ENCODE measurements at regions not wholly inside any gene's neighbourhood (a gene's known extent, or its start where the extent isn't known, plus 50 kb on each side); places are given as distances from the start of the nearest gene placed in this dataset.
"Not testable (repeated sequence)": the region's sequence is repeated elsewhere in the genome, so short reads cannot be mapped to it uniquely, and the experiment has no call there.

DNA sequence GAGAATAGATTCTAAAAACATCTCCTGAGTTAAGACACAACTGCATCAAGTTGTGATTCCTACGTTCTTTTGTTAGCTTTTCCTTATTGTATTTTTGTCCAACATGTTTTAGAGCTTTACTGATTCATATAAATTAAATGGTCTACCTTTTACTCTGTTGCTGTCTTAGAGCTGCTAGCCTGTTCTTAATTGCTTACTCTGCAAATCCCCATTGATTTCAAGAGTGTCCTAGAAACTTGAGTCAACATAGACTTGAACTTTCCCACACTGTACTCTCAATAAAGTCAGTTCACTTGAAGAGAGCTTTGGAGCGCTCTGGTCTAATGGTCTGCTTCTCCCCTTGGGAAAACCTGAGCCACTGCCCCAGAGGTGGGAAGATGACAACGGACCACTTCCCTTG, 343.9 kb downstream of the CCER1 start:
- no peak for DNase-seq (ENCODE audit: low read depth)

DNA sequence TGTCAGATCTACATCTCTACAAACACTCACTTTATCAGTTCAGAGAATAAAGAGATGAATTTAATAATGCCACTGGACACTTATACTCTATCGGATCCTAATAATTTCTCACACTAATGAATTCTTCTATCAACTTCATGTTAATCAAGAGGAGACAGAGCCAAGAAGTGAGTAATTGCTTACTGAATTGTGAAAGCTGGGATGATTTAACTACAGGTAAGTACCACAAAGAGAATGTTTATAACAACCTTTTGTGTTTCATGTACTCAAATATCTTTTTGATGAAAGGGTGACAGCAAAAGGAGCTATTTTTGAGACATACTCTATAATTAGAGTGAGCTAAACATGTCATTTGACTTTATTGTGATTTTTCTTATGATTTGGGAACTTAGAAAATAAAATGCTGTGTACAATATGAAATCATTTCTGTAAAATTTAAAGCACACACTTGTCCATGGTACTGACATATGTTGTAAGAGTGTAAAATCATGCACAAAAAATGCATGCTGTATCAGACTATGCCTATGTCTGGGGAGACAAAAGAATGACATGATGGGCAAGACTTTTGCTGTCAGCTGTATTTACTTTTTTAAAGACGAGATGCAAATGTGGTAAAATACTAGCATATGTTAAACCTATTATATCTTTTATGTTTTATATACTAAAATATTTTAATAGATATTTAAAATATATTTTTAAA, 361.2 kb downstream of the CCER1 start:
- no peak for DNase-seq (ENCODE audit: low read depth)

DNA sequence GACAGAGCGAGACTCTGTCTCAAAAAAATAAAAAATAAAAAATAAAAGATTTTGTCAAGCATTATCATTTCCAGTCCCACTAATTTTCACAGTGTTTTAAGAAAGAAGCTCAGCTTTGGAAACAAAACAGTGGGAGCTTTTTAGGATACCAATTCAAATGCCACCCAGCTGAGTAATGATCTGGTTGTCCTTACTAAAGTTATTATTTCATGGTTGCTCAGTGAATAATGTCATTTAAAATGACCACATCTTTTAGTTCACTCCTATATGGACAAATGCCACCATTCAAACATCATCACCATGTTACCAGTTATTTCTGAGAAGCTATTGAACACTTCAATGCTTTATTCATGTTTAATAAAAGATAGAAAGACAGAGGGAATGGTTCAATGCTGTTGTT, 365.0 kb downstream of the CCER1 start:
- DNase-seq (ENCODE audit: low read depth), result no peak

DNA sequence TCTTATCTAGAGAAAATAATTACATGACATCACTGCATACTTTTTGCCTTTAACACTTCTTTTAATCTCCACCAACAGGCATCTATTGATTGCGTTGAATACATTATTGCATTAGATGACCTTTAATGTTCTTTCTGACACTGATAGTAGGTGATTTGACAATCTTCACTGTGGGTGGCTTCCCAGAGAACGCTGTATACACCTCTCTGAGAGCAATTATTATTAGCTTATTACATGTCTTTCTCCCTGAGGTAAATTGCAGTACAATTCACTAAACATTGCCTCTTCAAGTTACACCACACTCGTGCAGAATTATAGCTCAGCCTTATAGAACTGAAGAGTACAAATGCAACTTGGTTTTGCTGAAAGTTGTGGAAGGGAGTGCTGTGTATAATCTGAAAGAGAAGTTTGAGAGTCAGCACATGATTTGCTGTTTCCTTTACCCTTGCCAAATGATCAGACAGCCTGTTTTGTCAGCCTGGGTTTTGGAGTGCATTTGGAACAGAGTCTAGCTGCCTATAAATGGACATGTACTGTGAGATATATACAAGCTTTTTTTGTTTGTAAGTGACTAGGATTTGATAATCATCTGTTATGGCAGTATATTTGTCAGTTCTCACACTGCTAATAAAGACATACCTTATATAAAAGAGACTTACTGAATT, 369.2 kb downstream of the CCER1 start:
- DNase-seq (ENCODE audit: low read depth), result no peak

DNA sequence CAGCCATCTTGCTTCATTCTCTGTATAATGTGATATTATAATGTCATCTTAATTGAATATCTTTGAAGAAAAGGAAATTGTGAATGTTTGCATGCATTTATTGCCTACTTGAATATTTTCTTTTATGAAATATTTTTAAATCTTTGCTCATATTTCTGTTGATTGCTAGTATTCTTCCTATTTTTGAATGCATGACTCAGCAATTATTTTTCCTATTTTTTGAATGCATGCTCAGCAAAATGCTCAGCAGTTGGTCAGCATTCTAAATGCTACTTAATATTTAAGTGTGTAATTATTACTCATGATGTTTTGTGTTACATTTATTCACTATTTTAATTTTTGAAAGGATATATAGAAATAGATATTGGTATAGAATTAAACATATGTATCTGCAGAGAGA, 378.3 kb downstream of the CCER1 start:
- no peak for DNase-seq (ENCODE audit: low read depth)

DNA sequence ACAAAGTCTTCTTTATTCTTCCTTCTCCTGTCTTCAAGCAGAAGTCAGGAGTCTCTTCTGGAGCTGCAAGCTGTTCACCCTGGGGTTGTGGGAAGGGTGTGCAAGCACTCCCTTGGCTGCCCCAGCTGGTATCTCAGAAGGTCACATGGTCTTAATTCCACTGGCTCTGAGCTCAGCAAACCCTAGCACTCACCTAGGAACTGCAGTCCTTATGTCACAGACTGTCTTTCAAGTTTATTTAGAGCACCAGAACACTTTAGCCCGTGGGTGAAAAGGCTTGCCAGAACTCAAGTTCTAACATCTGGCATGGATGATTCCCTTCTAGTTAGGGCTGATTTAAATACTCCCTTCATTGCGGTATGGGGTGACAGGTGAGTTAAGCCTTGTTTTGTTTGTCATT, 379.0 kb downstream of the CCER1 start:
- no peak for DNase-seq (ENCODE audit: low read depth)

DNA sequence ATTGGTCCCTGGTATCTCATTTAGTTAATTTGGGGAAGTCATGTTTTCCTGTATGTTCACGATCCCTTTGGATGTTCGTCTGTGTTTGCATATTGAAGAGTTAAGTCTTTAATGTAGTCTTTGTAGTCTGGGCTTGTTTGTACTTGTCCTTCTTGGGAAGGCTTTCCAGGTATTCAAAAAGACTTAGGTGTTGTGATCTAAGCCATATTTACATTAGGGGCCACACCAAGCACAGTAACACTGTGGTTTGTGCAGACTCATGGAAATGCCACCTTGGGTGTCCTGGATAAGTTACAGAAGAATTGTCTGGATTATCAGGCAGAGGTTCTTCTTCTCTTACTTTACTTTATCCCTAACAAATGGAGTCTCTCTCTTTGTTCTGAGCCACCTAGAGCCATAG, 380.3 kb downstream of the CCER1 start:
- no peak for DNase-seq (ENCODE audit: low read depth)

DNA sequence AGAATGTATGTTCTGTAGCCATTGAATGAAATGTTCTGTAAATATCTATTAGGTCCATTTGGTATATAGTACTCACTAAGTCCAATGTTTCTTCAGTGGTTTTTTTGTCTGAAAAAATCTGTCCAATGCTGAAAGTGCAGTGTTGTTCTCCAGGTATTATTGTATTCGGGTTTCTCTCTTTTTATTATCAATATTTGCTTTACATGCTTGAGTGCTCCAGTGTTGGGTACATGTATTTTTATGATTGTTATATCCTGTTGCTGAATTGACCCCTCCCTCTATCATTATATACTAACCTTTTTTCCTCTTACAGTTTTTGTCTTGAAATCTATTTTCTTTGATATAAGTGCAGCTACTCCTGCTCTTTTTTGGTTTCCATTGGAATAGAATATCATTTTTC, 382.2 kb downstream of the CCER1 start:
- DNase-seq (ENCODE audit: low read depth), result no peak

DNA sequence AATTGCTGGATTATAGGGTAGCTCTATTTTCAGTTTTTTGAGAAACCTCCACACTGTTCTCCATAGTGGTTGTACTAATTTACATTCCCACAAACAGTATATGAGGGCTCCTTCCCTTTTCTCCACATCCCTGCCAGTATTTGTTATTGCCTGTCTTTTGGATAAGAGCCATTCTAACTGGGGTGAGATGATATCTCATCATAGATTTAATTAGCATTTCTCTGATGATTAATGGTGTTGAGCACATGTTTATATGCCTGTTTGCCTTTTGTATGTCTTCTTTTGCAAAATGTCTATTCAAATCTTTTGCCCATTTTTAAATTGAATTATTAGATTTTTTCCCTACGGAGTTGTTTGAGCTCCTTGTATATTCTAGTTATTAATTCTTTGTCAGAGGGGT, 385.3 kb downstream of the CCER1 start:
- no peak for DNase-seq (ENCODE audit: low read depth)

DNA sequence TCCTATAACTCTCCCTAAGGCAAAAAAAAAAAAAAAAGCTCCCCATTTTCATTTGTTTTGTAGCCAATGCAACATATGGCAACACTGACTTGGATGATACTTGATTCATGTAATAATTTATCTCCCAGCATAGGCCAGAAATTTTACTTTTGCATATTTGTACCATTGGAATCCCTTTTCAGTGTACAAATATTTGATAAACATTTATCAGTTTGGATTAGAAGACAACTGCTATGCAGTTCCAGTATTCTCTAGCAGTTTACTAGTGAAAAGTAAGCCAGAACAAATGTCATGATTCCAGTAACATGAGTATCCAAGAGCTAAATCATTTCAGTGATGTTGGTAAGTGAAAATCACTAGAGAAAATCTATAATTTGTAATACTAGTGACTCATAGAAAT, 392.3 kb downstream of the CCER1 start:
- no peak for DNase-seq (ENCODE audit: low read depth)

DNA sequence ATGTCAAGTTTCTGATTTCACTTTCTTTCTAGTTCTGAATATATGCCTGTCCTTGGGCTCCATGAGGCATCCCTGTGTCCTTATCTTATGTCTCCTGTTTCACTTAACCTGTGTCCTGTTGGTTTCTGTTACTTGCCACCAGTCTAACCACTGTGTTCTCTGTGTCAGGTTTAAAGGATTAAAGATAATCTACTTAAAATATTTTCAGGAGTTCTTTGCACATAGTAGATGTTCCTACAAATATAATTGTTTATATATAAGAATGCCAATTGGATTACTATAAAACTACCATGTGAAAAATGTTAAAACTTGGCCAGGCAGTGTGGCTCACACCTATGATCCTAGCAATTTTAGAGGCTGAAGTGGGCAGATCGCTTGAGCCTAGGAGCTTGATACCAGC, 406.4 kb downstream of the CCER1 start:
- DNase-seq (ENCODE audit: low read depth), result no peak

DNA sequence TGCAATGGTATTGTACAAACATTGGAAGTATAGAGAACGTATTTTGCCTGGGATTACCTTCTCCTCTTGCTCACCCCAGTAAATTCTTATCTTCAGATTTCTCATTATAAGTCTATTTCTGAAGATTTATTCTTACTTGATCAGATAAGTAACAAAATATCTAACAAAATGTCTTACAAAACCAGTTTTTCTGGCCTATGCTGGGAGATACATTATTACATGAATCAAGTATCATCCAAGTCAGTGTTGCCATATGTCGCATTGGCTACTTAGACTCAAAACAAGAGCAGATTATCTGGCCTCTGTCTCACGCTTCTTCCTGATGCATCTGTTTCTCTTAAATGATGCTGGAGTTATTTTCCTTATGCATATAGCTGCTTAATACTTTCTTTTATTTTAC, 408.5 kb downstream of the CCER1 start:
- no peak for DNase-seq (ENCODE audit: low read depth)

DNA sequence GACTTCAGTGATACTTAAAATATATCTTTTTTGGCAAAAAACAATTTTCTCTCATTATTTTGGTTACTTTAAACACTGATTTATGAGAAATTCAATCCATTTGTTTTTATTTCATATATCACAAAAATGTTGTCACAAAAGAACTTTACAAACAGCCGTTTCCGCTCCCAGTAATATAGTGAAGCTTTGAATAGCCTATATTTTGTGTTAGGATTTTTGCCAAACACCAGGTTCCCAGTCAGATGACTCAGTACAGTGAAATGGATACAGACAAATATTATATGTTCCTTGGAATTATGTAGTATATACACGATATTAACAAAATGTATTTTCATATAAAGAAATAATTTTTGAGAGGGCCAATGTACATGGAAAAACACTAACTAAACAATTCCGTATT, 411.1 kb downstream of the CCER1 start:
- DNase-seq (ENCODE audit: low read depth), result no peak

DNA sequence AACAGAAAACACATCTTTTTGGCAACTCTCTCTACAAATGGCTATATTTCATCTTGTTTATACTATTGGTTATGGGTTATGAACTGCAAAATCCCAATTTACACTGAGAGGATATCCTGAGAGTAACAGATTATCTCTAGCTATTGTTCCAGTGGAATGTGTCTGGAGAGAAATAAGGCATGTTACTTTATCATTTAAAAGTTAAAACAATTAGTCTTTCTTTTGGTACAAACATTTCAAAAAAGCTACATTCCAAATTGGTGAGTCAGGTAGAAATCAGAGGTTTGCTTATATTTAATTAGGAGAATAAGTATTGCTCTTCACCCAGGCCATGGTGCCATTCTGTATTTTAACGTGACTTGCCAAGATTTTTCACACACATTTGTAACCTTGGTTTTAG, 411.6 kb downstream of the CCER1 start:
- DNase-seq (ENCODE audit: low read depth), result no peak

DNA sequence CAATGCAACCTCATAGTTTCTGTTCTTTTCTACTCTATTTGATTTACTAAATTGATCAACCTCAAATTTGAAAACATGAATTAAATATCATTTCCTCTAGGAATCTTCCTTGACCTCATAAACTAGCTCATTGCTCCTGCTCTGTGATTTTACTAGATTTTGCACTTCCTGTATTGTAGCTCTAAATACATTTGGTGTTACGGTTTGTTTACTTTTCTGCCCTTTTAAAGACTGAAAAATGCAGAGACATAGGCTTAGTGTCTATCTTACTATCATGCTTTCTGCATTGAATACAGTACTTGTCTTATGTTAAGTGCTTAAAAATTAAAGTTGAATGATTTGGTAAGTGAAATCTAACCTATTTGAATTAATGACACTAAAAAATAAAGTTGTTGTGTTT, 412.1 kb downstream of the CCER1 start:
- not testable (repeated sequence) for DNase-seq (ENCODE audit: low read depth)

DNA sequence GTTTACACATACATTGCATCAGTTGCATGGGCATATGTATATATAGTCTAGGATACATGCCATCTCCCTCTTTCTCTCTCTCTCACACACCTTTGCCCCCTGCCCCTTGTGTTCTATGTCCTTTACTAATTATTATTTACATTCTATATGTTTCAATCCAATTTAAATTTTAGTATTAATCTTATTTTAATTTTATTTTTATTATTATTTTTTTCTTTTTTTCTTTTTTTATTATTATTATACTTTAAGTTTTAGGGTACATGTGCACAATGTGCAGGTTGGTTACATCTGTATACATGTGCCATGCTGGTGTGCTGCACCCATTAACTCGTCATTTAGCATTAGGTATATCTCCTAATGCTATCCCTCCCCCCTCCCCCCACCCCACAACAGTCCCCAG, 421.1 kb downstream of the CCER1 start:
- not testable (repeated sequence) for DNase-seq (ENCODE audit: low read depth)

DNA sequence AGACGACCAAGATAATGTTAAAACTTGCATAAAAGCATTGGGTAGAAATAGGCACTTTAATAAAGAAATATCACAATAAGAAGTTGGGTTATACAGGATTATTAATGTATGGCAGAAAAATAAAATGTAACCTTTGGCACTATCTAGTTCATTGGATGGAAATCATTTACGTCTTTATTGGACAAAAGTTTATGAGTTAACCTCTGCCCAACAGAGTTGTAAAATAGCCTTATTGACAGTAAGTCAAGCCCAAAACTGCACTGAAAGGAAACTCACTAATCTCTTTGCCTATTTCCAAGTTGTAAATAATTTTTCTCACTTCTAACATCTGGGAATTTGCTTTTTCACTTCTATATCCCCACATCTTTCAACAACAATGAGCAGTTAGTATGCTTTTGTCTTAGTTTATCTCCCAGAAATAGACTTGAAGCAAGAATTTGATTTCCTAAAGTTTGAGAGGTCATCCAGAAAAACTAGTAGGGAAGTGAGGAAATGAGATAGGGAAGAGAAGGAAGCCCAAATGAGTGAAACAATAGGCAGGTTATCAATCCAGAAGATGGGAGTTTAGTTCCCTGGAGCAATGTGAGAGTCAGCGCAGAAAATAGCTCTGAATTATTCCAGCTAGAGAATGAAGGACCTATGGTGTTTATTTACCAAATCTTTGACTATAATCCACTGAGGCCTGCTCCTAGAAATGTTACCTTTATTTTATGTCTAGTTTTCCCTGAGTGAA, 434.8 kb downstream of the CCER1 start:
- no peak for DNase-seq (ENCODE audit: low read depth)

DNA sequence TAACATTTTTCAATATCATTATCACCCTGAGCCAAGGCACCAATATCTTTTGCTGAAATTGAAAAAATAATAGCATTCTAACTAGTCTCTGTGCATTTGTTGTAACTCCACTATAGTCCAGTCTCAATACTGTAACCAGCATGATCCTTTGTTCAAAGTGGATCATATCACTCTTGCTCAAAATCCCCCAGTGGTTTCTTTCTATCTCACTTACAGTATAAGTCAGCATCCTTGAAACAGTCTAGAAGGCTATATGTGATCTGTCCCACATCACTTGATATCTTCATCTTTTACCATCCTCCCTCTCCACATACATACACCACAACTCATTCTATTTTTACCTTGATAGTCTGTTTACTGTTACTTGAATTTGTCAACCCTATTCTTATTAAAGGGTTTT, 435.7 kb downstream of the CCER1 start:
- no peak for DNase-seq (ENCODE audit: low read depth)

DNA sequence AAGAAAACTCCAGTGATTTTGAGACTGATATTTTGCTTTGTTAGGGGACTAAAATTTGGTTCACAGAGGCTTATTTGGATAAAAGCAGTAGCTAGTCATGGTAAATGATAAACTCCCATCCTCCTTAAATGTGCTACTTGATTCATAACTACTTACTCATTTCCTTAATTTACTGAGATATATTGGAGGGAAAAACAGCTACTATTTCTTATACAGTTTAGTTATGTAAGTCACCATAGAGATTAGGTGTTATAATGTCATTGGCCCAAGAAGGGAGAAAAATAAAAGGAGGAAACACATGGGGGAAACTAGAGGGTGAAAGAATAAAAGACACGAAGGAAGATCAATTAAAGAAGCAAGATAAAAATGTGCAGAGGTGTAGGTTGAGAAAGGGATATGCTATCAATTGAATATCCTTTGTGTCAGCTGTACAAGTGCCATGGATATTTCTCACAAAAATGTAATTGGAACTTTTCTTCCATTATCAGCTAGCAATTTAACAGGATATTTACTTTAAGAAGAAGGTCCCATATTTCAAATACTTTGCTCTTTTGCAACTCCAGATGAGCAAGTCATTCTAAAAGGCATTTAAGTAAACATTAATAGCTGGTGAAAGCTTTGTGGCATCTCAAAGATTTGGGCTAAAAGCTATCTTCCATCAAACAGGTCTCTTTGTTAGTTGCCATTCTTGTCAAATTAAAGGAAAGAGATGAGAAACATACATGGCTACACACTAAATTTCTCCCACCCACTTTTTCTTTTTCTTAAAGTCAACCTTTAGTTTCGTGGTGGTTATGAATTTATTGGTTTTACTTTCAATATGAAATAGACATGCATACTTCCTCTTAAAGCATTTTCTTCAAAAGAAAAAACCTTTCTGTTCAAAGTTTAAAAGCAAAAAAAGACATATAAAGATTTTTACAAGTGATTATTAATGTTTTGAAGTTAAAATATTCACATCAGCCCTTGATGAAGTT, 439.5 kb downstream of the CCER1 start:
- DNase-seq (ENCODE audit: low read depth), result no peak

DNA sequence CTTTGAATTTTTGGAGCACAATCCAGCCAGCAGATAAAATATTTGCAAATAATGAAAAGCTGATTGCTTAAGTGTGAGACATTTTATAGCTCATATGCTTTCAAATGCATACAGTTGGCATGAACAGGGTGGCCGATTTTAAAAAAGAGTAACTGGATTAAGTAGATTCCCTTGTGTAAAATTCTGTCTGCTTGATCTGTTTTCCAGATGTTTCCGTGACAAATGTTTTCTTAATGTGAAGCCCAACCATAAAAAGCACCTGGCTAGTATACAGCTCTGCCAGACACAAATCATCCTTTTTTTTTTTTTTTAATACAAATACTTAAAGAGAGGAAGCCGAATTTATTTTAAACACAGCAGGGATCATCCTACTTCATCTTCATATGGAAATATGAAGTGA, 440.7 kb downstream of the CCER1 start:
- DNase-seq (ENCODE audit: low read depth), result peak; percentile 62

DNA sequence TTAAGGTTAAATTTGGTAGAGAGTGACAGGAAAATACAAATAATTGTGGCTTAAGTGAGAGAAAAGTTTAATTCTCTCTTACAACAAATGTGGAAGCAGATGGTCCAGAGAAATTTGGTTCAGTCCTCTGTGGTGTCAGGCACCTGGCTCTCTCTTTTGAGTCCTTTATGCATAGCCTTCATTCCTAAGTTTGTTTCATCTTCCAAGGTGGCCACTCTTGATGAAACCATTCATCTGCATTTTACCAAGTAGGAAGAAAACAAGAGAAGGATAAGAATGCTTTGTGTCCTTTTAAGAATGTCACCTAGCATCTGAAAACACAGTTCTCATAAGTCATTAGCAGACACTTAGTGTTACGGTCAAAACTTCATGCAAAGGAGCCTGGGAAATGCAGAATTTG, 442.5 kb downstream of the CCER1 start:
- no peak for DNase-seq (ENCODE audit: low read depth)

DNA sequence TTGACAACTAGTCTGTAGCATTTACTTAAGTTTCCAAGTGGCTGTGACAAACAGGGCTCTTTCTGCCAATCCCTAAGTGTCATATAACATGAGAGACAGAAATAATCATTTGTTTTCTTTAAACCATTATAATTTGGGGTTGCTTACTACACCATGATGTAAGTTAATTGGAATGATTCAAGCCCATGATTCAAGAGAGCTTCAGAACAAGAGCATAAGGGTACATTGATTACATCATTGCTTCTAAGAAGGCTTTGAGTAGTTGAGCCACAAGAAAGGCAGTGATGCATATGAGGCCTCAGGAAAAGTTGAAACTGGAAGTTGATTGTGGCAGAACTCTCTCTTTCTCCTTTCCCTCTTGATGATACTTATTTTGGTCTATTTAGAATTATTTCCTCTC, 444.0 kb downstream of the CCER1 start:
- DNase-seq (ENCODE audit: low read depth), result no peak
